ENCODE measurements at regions not wholly inside any gene's neighbourhood (a gene's known extent, or its start where the extent isn't known, plus 50 kb on each side); places are given as distances from the start of the nearest gene placed in this dataset.
"Not testable (repeated sequence)": the region's sequence is repeated elsewhere in the genome, so short reads cannot be mapped to it uniquely, and the experiment has no call there.

- Mint-ChIP-seq H3K27me3 (peaks cover 0 to 11% (median 5%) of the 10 kb centered on the region in 3 donors), H3K36me3 (no peaks in the 10 kb centered on the region), H3K27ac (no peak overlapping the region), H3K9me3 (peaks cover 0 to 7% (median 1%) of the 10 kb centered on the region in 7 donors), H3K4me1 (peaks cover 0 to 4% (median 2%) of the 10 kb centered on the region in 3 donors), H3K4me3 (no peak overlapping the region)
- ATAC-seq (ENCODE audit: low read depth in 2 of 2) (no peak), DNase-seq (no peak)
These were observed 488.7 kb upstream of the SPRED2 start for GRCh38 chr2:65921116-65921515.

- DNase-seq, result no peak
- ATAC-seq (ENCODE audit: low read depth in 2 of 2), result no peak
- no peak overlapping the region for H3K4me3 Mint-ChIP-seq
- H3K9me3 Mint-ChIP-seq, result peaks cover 0 to 7% (median 0%) of the 10 kb centered on the region in 7 donors
- H3K27me3 Mint-ChIP-seq, result peaks cover 0 to 11% (median 5%) of the 10 kb centered on the region in 3 donors
- H3K36me3 Mint-ChIP-seq, result no peaks in the 10 kb centered on the region
- peaks cover 0 to 4% (median 2%) of the 10 kb centered on the region in 3 donors for H3K4me1 Mint-ChIP-seq
- H3K27ac Mint-ChIP-seq, result no peak overlapping the region
These were observed 488.3 kb upstream of the SPRED2 start for GRCh38 chr2:65920659-65921058.

- Mint-ChIP-seq H3K27ac (no peak overlapping the region), H3K4me1 (peaks cover 0 to 4% (median 2%) of the 10 kb centered on the region in 3 donors), H3K9me3 (peaks cover 0 to 7% (median 0%) of the 10 kb centered on the region in 7 donors), H3K27me3 (peaks cover 0 to 11% (median 5%) of the 10 kb centered on the region in 3 donors), H3K4me3 (no peak overlapping the region), H3K36me3 (no peaks in the 10 kb centered on the region)
- ATAC-seq (ENCODE audit: low read depth in 2 of 2) (no peak), DNase-seq (no peak)
These were observed 487.3 kb upstream of the SPRED2 start for GRCh38 chr2:65919550-65920188.

DNA sequence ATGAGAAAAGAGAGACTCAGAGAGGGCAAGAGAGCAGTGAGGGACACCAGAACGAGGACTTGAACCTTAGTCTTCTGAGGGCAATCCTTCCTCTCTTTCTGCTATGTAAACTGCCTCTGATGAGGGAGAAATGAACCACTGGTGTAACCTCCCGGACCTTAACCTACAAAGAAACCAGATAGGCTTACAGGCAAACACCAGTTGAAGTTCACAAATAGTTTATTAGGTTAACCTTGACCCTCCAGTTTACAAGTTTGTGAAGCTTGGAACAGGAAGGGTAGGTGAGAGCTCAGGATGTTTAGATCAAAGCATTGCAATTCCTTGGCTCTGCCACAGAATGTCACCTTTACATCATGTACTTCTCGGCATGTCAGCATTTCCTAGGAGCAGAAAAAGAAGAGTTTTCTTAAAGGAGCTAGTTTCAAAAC, 486.4 kb upstream of the SPRED2 start:
- no peak overlapping the region for H3K27ac Mint-ChIP-seq
- H3K9me3 Mint-ChIP-seq, result peaks cover 0 to 6% (median 0%) of the 10 kb centered on the region in 7 donors
- DNase-seq (no peak), ATAC-seq (ENCODE audit: low read depth in 2 of 2) (no peak)
- peaks cover 0 to 11% (median 5%) of the 10 kb centered on the region in 3 donors for H3K27me3 Mint-ChIP-seq
- H3K36me3 Mint-ChIP-seq, result no peaks in the 10 kb centered on the region
- peaks cover 0 to 4% (median 2%) of the 10 kb centered on the region in 3 donors for H3K4me1 Mint-ChIP-seq
- peak overlapping the region in 1 of 8 donors; percentile 71 for H3K4me3 Mint-ChIP-seq

GRCh38 chr2:65917986-65918385, 485.6 kb upstream of the SPRED2 start:
- no peak overlapping the region for H3K4me3 Mint-ChIP-seq
- DNase-seq (no peak), ATAC-seq (ENCODE audit: low read depth in 2 of 2) (no peak)
- no peaks in the 10 kb centered on the region for H3K36me3 Mint-ChIP-seq
- H3K4me1 Mint-ChIP-seq, result peaks cover 0 to 2% (median 1%) of the 10 kb centered on the region in 3 donors
- peaks cover 0 to 1% (median 0%) of the 10 kb centered on the region in 7 donors for H3K9me3 Mint-ChIP-seq
- H3K27me3 Mint-ChIP-seq, result peaks cover 0 to 11% (median 5%) of the 10 kb centered on the region in 3 donors
- H3K27ac Mint-ChIP-seq, result no peak overlapping the region

GRCh38 chr2:65916785-65917295, 484.4 kb upstream of the SPRED2 start:
- peak overlapping the region in 1 of 6 donors; percentile 13 for H3K27ac Mint-ChIP-seq
- DNase-seq (no peak), ATAC-seq (ENCODE audit: low read depth in 2 of 2) (no peak)
- H3K27me3 Mint-ChIP-seq, result peaks cover 0 to 10% (median 5%) of the 10 kb centered on the region in 3 donors
- no peaks in the 10 kb centered on the region for H3K4me1 Mint-ChIP-seq
- H3K4me3 Mint-ChIP-seq, result no peak overlapping the region
- H3K9me3 Mint-ChIP-seq, result peaks cover 0 to 1% (median 0%) of the 10 kb centered on the region in 7 donors
- no peaks in the 10 kb centered on the region for H3K36me3 Mint-ChIP-seq

DNA sequence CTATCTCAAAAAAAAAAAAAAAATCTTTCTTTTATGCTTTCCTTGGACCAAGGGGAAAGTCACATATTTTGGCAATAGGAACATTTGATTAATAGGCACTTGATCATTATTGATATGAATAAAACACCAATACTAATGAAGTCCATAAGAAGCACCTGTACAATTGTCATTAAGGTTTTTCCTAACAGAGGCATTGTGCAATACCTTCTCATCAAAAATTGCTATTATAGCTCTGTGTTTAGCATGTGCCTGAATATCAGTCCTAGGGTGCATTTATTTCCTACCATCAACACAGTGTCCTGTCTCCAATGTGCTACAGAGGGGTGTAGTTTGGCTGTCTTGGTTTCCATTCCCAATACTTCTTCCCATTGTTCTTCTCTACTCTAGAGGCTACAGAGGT, 483.8 kb upstream of the SPRED2 start:
- Mint-ChIP-seq H3K4me3 (no peak overlapping the region), H3K36me3 (no peaks in the 10 kb centered on the region), H3K9me3 (peaks cover 0 to 1% (median 0%) of the 10 kb centered on the region in 7 donors), H3K27ac (no peak overlapping the region), H3K27me3 (peaks cover 0 to 5% (median 4%) of the 10 kb centered on the region in 3 donors), H3K4me1 (no peaks in the 10 kb centered on the region)
- ATAC-seq (ENCODE audit: low read depth in 2 of 2) (no peak), DNase-seq (no peak)

GRCh38 chr2:65915273-65915672, 482.9 kb upstream of the SPRED2 start:
- Mint-ChIP-seq H3K4me1 (no peaks in the 10 kb centered on the region), H3K4me3 (no peak overlapping the region), H3K27ac (no peak overlapping the region), H3K27me3 (peaks cover 0 to 5% (median 0%) of the 10 kb centered on the region in 3 donors), H3K36me3 (no peaks in the 10 kb centered on the region), H3K9me3 (peaks cover 0 to 1% (median 0%) of the 10 kb centered on the region in 7 donors)
- no peak for DNase-seq
- ATAC-seq (ENCODE audit: low read depth in 2 of 2), result no peak

GRCh38 chr2:65914244-65914786, 481.9 kb upstream of the SPRED2 start:
- no peaks in the 10 kb centered on the region for H3K36me3 Mint-ChIP-seq
- DNase-seq (no peak), ATAC-seq (ENCODE audit: low read depth in 2 of 2) (no peak)
- peaks cover 0 to 5% (median 0%) of the 10 kb centered on the region in 3 donors for H3K27me3 Mint-ChIP-seq
- no peak overlapping the region for H3K4me3 Mint-ChIP-seq
- peaks cover 0 to under 1% (median 0%) of the 10 kb centered on the region in 7 donors for H3K9me3 Mint-ChIP-seq
- no peaks in the 10 kb centered on the region for H3K4me1 Mint-ChIP-seq
- no peak overlapping the region for H3K27ac Mint-ChIP-seq

- ATAC-seq (ENCODE audit: low read depth in 2 of 2) (no peak), DNase-seq (no peak)
- Mint-ChIP-seq H3K9me3 (peaks cover 0 to 4% (median 0%) of the 10 kb centered on the region in 7 donors), H3K4me3 (no peak overlapping the region), H3K27me3 (peaks cover 0 to 5% (median 0%) of the 10 kb centered on the region in 3 donors), H3K4me1 (no peaks in the 10 kb centered on the region), H3K36me3 (no peaks in the 10 kb centered on the region), H3K27ac (peak overlapping the region in 1 of 6 donors; percentile 64)
These were observed 481.4 kb upstream of the SPRED2 start for GRCh38 chr2:65913813-65914212.

- ATAC-seq (ENCODE audit: low read depth in 2 of 2) (no peak), DNase-seq (no peak)
- H3K36me3 Mint-ChIP-seq, result no peaks in the 10 kb centered on the region
- H3K27me3 Mint-ChIP-seq, result peaks cover 4 to 15% (median 13%) of the 10 kb centered on the region in 3 donors
- H3K4me3 Mint-ChIP-seq, result no peak overlapping the region
- H3K9me3 Mint-ChIP-seq, result peaks cover 0 to 15% (median 5%) of the 10 kb centered on the region in 7 donors
- no peak overlapping the region for H3K27ac Mint-ChIP-seq
- H3K4me1 Mint-ChIP-seq, result no peaks in the 10 kb centered on the region
These were observed 469.4 kb upstream of the SPRED2 start for GRCh38 chr2:65901756-65902155.

- Mint-ChIP-seq H3K4me1 (no peaks in the 10 kb centered on the region), H3K4me3 (no peak overlapping the region), H3K27ac (no peak overlapping the region), H3K36me3 (no peaks in the 10 kb centered on the region), H3K9me3 (peaks cover under 1 to 15% (median 6%) of the 10 kb centered on the region in 7 donors), H3K27me3 (peaks cover 0 to 14% (median 7%) of the 10 kb centered on the region in 3 donors)
- ATAC-seq (ENCODE audit: low read depth in 2 of 2) (no peak), DNase-seq (no peak)
These were observed 464.0 kb upstream of the SPRED2 start for GRCh38 chr2:65896446-65896845.

GRCh38 chr2:65890131-65890530, 457.7 kb upstream of the SPRED2 start:
- H3K27me3 Mint-ChIP-seq; ATAC-seq (ENCODE audit: low read depth in 2 of 2); H3K27ac Mint-ChIP-seq; DNase-seq; H3K4me1 Mint-ChIP-seq; H3K4me3 Mint-ChIP-seq; H3K36me3 Mint-ChIP-seq: not testable (repeated sequence)
- peaks cover 3 to 17% (median 10%) of the 10 kb centered on the region in 7 donors for H3K9me3 Mint-ChIP-seq

DNA sequence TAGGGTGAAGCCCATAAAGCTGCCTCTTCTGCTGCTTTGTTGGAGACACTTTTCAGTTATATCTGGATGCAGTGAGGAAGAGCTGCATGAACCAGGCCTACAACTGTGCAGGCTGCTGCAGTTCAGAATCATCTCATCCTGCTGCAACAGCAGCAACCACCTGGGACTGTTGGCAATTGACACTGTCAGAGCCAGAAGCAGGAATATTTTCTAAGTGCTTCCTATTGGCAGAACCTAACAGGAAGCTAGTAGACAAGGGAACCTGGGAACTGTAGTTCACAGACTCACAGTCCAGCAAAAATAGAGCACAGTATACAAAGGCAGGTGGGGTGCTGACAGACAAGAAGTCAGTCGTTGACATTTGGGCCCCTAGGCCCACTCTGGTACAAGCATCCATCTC, 452.9 kb upstream of the SPRED2 start:
- Mint-ChIP-seq H3K36me3 (no peaks in the 10 kb centered on the region), H3K27ac (no peak overlapping the region), H3K4me3 (no peak overlapping the region), H3K27me3 (peaks cover 0 to 6% (median 3%) of the 10 kb centered on the region in 3 donors), H3K9me3 (peaks cover 0 to 6% (median 0%) of the 10 kb centered on the region in 7 donors), H3K4me1 (no peaks in the 10 kb centered on the region)
- DNase-seq (no peak), ATAC-seq (ENCODE audit: low read depth in 2 of 2) (no peak)

All from naive B cell (primary cell).